Adrenal gland (tissue), 5 donors: ENCODE measurements at regions not wholly inside any gene's neighbourhood (a gene's known extent, or its start where the extent isn't known, plus 50 kb on each side); places are given as distances from the start of the nearest gene placed in this dataset.
"Not testable (repeated sequence)": the region's sequence is repeated elsewhere in the genome, so short reads cannot be mapped to it uniquely, and the experiment has no call there.

Source experiments
- POLR2A ChIP-seq, 2 donors: fragments of 450-650 bp; IDR thresholded peaks; one replicate each; pipeline ENCODE4 v1.6.1; 2017; ENCODE audit warnings: antibody characterized with exemption in 2 of 2, mild to moderate bottlenecking in 2 of 2, moderate library complexity in 1 of 2
- TF ChIP-seq, protein P1 (sequence below), 6 experiments: fragments of 450-650 bp in 4 of 6; fragments of 200-600 bp in 2 of 6; sonication (generic) in 1 of 6; IDR thresholded peaks; 1 replicate in 5 of 6; 2 replicates in 1 of 6; pipeline versions ENCODE4 v1.5.1 to v1.8.0; 2016 to 2021; ENCODE audit warnings: antibody characterized with exemption in 6 of 6, mild to moderate bottlenecking in 2 of 6, moderate library complexity in 1 of 6
- donor health status: DM: no; HTN: no; CAD: no.

GRCh38 chr5:85392309-85392708, 1007.6 kb upstream of the EDIL3 start:
- TF ChIP-seq, protein P1, sequence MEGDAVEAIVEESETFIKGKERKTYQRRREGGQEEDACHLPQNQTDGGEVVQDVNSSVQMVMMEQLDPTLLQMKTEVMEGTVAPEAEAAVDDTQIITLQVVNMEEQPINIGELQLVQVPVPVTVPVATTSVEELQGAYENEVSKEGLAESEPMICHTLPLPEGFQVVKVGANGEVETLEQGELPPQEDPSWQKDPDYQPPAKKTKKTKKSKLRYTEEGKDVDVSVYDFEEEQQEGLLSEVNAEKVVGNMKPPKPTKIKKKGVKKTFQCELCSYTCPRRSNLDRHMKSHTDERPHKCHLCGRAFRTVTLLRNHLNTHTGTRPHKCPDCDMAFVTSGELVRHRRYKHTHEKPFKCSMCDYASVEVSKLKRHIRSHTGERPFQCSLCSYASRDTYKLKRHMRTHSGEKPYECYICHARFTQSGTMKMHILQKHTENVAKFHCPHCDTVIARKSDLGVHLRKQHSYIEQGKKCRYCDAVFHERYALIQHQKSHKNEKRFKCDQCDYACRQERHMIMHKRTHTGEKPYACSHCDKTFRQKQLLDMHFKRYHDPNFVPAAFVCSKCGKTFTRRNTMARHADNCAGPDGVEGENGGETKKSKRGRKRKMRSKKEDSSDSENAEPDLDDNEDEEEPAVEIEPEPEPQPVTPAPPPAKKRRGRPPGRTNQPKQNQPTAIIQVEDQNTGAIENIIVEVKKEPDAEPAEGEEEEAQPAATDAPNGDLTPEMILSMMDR (IDR thresholded peaks at IDR 0.05), result not testable (repeated sequence)
- not testable (repeated sequence) for TF ChIP-seq POLR2A (IDR thresholded peaks at IDR 0.05)
